ENCODE measurements at regions not wholly inside any gene's neighbourhood (a gene's known extent, or its start where the extent isn't known, plus 50 kb on each side); places are given as distances from the start of the nearest gene placed in this dataset.

DNA sequence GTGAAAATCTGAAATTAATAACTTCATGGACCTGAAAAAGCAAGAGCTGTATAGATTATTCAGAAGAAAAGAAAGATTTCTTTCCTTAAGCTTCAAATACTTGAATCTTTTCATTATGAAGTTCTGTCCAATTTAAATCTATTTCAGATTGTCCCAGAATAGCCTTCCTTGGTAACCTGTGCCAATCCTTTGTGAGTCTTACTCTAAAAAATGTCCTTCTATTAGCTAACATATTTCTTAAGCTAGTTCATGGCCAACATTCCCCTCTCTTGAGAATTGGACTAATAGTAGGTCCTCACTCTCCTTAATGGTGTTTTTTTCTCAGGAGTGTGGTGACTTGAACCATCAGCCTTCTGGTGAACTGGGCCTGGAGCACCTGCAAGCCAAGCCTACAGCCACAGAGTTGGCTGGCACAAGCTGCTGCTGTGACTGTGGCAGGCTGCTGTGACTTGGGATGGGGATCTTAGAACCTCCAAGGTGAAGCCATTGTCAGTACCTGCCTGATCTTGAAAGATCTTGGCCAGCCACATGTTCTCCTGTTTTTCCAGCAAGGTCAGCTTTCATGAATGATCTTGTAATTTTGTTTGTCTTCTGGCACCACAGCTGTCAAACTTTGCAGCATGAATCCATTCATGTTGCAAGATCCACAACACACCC is 262.6 kb upstream of the MAP3K1 start:
- Histone ChIP-seq H3K79me2 (ENCODE audit: control insufficient read depth, insufficient read depth, low read length) (no peaks in the 10 kb centered on the region), H3K4me2 (ENCODE audit: insufficient read depth, low read length) (no peak overlapping the region), H3K9me1 (ENCODE audit: control insufficient read depth, insufficient read depth, low read length) (no peaks in the 10 kb centered on the region), H3K9me3 (replicated peaks; ENCODE audit: control insufficient read depth, insufficient read depth, low read depth, low read length) (no peaks in the 10 kb centered on the region), H2AFZ (ENCODE audit: low read depth, low read length) (no peak overlapping the region), H3K4me3 (no peak overlapping the region), H3K36me3 (ENCODE audit: control insufficient read depth, insufficient read depth, low read length) (no peaks in the 10 kb centered on the region), H3K9ac (ENCODE audit: insufficient read depth in 1 of 2, low read depth in 2 of 2, low read length in 2 of 2) (no peak overlapping the region), H3K27me3 (ENCODE audit: control insufficient read depth in 2 of 2, insufficient read depth in 2 of 2, low read length in 2 of 2) (peaks cover 0 to 6% of the 10 kb centered on the region in 2 experiments; a peak in 2 of 5 replicates), H4K20me1 (replicated peaks; ENCODE audit: control insufficient read depth, insufficient read depth, low read length) (no peaks in the 10 kb centered on the region), H3K27ac (ENCODE audit: extremely low read depth, low read depth, low read length) (no peak overlapping the region), H3K4me1 (replicated peaks in 1 of 2; ENCODE audit: control insufficient read depth in 2 of 2, insufficient read depth in 2 of 2, low read length in 2 of 2) (no peaks in the 10 kb centered on the region)
- DNase-seq (ENCODE audit: extremely low read depth in 1 of 4, low spot score in 3 of 4): no peak
- intact Hi-C loops (cut with micrococcal nuclease): no loop called here
- BruUV-seq (replicated peaks): no TSS peak
- in situ Hi-C loops (cut with MboI): no loop called here
- no peak for ATAC-seq
- no peak for FAIRE-seq
- TF ChIP-seq, protein P1, sequence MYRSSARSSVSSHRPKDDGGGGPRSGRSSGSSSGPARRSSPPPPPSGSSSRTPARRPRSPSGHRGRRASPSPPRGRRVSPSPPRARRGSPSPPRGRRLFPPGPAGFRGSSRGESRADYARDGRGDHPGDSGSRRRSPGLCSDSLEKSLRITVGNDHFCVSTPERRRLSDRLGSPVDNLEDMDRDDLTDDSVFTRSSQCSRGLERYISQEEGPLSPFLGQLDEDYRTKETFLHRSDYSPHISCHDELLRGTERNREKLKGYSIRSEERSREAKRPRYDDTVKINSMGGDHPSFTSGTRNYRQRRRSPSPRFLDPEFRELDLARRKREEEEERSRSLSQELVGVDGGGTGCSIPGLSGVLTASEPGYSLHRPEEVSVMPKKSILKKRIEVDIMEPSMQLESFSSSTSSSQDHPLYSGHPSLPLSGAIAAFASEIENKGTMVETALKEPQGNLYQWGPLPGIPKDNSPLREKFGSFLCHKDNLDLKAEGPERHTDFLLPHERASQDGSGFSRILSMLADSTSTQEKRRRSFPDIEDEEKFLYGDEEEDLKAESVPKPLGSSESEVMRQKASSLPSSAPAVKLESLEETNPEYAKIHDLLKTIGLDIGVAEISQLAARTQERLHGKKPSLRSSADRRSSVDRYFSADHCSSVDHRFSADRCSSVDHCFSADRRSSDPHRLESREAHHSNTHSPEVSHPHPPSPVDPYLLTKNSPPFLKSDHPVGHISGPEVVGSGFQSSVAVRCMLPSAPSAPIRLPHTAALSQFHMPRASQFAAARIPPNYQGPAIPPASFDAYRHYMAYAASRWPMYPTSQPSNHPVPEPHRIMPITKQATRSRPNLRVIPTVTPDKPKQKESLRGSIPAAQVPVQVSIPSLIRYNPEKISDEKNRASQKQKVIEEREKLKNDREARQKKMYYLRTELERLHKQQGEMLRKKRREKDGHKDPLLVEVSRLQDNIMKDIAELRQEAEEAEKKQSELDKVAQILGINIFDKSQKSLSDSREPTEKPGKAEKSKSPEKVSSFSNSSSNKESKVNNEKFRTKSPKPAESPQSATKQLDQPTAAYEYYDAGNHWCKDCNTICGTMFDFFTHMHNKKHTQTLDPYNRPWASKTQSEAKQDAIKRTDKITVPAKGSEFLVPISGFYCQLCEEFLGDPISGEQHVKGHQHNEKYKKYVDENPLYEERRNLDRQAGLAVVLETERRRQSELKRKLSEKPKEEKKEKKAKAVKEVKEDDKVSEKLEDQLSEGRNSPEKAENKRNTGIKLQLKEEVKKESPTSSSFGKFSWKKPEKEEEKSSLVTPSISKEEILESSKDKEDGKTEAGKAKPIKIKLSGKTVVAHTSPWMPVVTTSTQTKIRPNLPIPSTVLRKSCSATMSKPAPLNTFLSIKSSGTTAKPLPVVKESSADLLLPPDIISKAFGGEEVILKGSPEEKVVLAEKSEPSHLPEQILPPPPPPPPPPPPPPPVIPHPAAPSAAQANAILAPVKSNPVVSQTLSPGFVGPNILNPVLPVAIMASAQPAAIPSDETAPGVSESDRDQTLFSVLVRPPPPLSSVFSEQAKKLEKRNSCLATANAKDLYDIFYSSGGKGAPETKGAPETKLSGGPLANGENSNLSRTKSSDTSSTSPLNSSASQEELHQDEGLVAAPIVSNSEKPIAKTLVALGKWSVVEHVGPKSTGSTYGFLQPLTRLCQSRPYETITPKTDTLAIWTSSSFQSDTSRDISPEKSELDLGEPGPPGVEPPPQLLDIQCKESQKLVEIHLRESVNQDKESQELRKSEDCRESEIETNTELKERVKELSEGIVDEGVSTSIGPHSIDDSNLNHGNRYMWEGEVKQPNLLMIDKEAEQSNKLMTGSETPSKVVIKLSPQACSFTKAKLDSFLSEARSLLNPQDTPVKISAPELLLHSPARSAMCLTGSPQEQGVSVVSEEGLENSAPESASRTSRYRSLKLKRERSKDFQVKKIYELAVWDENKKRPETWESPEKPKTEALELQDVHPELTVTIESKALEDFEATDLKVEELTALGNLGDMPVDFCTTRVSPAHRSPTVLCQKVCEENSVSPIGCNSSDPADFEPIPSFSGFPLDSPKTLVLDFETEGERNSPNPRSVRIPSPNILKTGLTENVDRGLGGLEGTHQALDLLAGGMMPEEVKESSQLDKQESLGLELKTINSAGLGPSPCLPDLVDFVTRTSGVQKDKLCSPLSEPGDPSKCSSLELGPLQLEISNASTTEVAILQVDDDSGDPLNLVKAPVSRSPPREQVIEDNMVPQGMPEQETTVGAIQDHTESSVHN (IDR thresholded peaks at IDR 0.05; ENCODE audit: borderline replicate concordance in 1 of 2, low read depth in 1 of 2): no peak
- TF ChIP-seq MXI1 (IDR thresholded peaks at IDR 0.05; ENCODE audit: low read depth, low read length): no peak
- TF ChIP-seq, protein P2, sequence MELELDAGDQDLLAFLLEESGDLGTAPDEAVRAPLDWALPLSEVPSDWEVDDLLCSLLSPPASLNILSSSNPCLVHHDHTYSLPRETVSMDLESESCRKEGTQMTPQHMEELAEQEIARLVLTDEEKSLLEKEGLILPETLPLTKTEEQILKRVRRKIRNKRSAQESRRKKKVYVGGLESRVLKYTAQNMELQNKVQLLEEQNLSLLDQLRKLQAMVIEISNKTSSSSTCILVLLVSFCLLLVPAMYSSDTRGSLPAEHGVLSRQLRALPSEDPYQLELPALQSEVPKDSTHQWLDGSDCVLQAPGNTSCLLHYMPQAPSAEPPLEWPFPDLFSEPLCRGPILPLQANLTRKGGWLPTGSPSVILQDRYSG (tag; conservative IDR thresholded peaks at IDR 0.05; ENCODE audit: low read depth): no peak
- TF ChIP-seq SPI1 (IDR thresholded peaks at IDR 0.05; ENCODE audit: borderline replicate concordance, low read depth, low read length): no peak
- no peak for TF ChIP-seq MEF2A (IDR thresholded peaks at IDR 0.05; ENCODE audit: control insufficient read depth, low read depth, low read length)
- no peak for TF ChIP-seq E2F3 (CRISPR knock-in tag; IDR thresholded peaks at IDR 0.05)
- TF ChIP-seq CEBPB (tag; IDR thresholded peaks at IDR 0.05): no peak
- TF ChIP-seq, protein P3, sequence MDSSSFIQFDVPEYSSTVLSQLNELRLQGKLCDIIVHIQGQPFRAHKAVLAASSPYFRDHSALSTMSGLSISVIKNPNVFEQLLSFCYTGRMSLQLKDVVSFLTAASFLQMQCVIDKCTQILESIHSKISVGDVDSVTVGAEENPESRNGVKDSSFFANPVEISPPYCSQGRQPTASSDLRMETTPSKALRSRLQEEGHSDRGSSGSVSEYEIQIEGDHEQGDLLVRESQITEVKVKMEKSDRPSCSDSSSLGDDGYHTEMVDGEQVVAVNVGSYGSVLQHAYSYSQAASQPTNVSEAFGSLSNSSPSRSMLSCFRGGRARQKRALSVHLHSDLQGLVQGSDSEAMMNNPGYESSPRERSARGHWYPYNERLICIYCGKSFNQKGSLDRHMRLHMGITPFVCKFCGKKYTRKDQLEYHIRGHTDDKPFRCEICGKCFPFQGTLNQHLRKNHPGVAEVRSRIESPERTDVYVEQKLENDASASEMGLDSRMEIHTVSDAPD (CRISPR knock-in tag; IDR thresholded peaks at IDR 0.05): no peak
- TF ChIP-seq ZFPM2 (CRISPR knock-in tag; IDR thresholded peaks at IDR 0.05): no peak
- TF ChIP-seq ZNF778 (CRISPR knock-in tag; IDR thresholded peaks at IDR 0.05): no peak
- POLR2A ChIA-PET: interaction anchor here (0.8 kb wide), 1 partner anchor 13 kb away, joined by 3 read pairs; no protein-coding TSS in a partner anchor
- CTCF ChIA-PET (ENCODE audit: low intra/inter-chr PET ratio): no interaction called here

Measured in K562 (cell line).